ENCODE measurements at regions not wholly inside any gene's neighbourhood (a gene's known extent, or its start where the extent isn't known, plus 50 kb on each side); places are given as distances from the start of the nearest gene placed in this dataset.

GRCh38 chr6:145247692-145248419, 487.5 kb downstream of the EPM2A start:
- Mint-ChIP-seq H3K9me3 (no peaks in the 10 kb centered on the region), H3K4me3 (no peak overlapping the region), H3K27ac (no peak overlapping the region), H3K36me3 (ENCODE audit: low read depth) (no peaks in the 10 kb centered on the region), H3K27me3 (peaks cover 18% of the 10 kb centered on the region), H3K4me1 (ENCODE audit: low read depth) (no peaks in the 10 kb centered on the region)
- ChIA-PET POLR2A (no interaction called here), CTCF (no interaction called here)
- ATAC-seq (ENCODE audit: poor library complexity), result no peak
- intact Hi-C loops (cut with DNase I, micrococcal nuclease), result no loop called here
- H3K36me3 ChIP-seq (ENCODE audit: insufficient read depth, low read length), result no peaks in the 10 kb centered on the region
- no peak overlapping the region for H3K4me3 ChIP-seq (ENCODE audit: low read length)
- no peak overlapping the region for H3K27ac ChIP-seq (ENCODE audit: low read depth in 1 of 2, low read length in 2 of 2)
- TF ChIP-seq, protein P1, sequence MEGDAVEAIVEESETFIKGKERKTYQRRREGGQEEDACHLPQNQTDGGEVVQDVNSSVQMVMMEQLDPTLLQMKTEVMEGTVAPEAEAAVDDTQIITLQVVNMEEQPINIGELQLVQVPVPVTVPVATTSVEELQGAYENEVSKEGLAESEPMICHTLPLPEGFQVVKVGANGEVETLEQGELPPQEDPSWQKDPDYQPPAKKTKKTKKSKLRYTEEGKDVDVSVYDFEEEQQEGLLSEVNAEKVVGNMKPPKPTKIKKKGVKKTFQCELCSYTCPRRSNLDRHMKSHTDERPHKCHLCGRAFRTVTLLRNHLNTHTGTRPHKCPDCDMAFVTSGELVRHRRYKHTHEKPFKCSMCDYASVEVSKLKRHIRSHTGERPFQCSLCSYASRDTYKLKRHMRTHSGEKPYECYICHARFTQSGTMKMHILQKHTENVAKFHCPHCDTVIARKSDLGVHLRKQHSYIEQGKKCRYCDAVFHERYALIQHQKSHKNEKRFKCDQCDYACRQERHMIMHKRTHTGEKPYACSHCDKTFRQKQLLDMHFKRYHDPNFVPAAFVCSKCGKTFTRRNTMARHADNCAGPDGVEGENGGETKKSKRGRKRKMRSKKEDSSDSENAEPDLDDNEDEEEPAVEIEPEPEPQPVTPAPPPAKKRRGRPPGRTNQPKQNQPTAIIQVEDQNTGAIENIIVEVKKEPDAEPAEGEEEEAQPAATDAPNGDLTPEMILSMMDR (IDR thresholded peaks at IDR 0.05), result no peak
- DNase-seq, result no peak
- H3K27me3 ChIP-seq (ENCODE audit: control insufficient read depth in 1 of 2, insufficient read depth in 2 of 2, low read length in 2 of 2), result no peaks in the 10 kb centered on the region
- H3K9me3 ChIP-seq (ENCODE audit: control insufficient read depth in 1 of 2, insufficient read depth in 1 of 2, low read length in 2 of 2), result no peaks in the 10 kb centered on the region
- H3K4me1 ChIP-seq (ENCODE audit: insufficient read depth, low read length), result no peaks in the 10 kb centered on the region

- ATAC-seq (ENCODE audit: poor library complexity), result no peak
Measured at GRCh38 chr6:145250436-145250835, 484.9 kb downstream of the EPM2A start.

DNA sequence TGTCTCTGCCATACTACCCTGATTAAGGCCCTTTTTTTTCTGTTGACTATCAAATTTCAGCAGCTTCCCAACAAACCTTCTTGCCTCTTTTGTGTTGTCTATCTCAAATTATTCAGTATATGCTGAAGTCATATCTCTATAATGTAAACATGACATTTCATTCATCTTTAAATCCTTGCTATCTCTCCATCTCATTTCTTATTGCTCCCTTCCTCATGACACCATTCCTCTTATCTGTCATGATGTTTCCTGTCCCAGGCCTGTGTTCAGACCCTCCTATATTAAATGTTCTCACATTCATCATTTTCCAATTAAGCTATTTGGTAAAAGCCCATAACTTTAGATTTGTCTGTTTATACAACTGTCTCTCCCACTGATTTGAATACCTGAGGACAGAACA, 482.6 kb downstream of the EPM2A start:
- Mint-ChIP-seq H3K4me1 (ENCODE audit: low read depth) (no peaks in the 10 kb centered on the region), H3K9me3 (no peaks in the 10 kb centered on the region), H3K4me3 (no peak overlapping the region), H3K27me3 (peaks cover 5% of the 10 kb centered on the region), H3K36me3 (ENCODE audit: low read depth) (no peaks in the 10 kb centered on the region), H3K27ac (no peak overlapping the region)
- ATAC-seq (ENCODE audit: poor library complexity) (no peak), DNase-seq (no peak)
- POLR2A ChIA-PET, result no interaction called here
- H3K27ac ChIP-seq (ENCODE audit: low read depth in 1 of 2, low read length in 2 of 2), result no peak overlapping the region
- H3K27me3 ChIP-seq (ENCODE audit: control insufficient read depth in 1 of 2, insufficient read depth in 2 of 2, low read length in 2 of 2), result no peaks in the 10 kb centered on the region
- TF ChIP-seq, protein P1 (IDR thresholded peaks at IDR 0.05), result no peak
- H3K36me3 ChIP-seq (ENCODE audit: insufficient read depth, low read length), result no peaks in the 10 kb centered on the region
- CTCF ChIA-PET, result no interaction called here
- intact Hi-C loops (cut with DNase I, micrococcal nuclease), result no loop called here
- H3K4me3 ChIP-seq (ENCODE audit: low read length), result no peak overlapping the region
- no peaks in the 10 kb centered on the region for H3K4me1 ChIP-seq (ENCODE audit: insufficient read depth, low read length)
- no peaks in the 10 kb centered on the region for H3K9me3 ChIP-seq (ENCODE audit: control insufficient read depth in 1 of 2, insufficient read depth in 1 of 2, low read length in 2 of 2)

More at GRCh38 chr6:145250436-145250835, 484.9 kb downstream of the EPM2A start:
- no peak for DNase-seq
- Histone ChIP-seq H3K4me1 (ENCODE audit: insufficient read depth, low read length) (no peaks in the 10 kb centered on the region), H3K36me3 (ENCODE audit: insufficient read depth, low read length) (no peaks in the 10 kb centered on the region), H3K9me3 (ENCODE audit: control insufficient read depth in 1 of 2, insufficient read depth in 1 of 2, low read length in 2 of 2) (no peaks in the 10 kb centered on the region), H3K4me3 (ENCODE audit: low read length) (no peak overlapping the region), H3K27me3 (ENCODE audit: control insufficient read depth in 1 of 2, insufficient read depth in 2 of 2, low read length in 2 of 2) (no peaks in the 10 kb centered on the region), H3K27ac (ENCODE audit: low read depth in 1 of 2, low read length in 2 of 2) (no peak overlapping the region)
- peaks cover 5% of the 10 kb centered on the region for H3K27me3 Mint-ChIP-seq
- TF ChIP-seq, protein P1 (IDR thresholded peaks at IDR 0.05), result no peak
- H3K27ac Mint-ChIP-seq, result no peak overlapping the region
- intact Hi-C loops (cut with DNase I, micrococcal nuclease), result no loop called here
- POLR2A ChIA-PET, result no interaction called here
- CTCF ChIA-PET, result no interaction called here
- H3K4me3 Mint-ChIP-seq, result no peak overlapping the region
- H3K4me1 Mint-ChIP-seq (ENCODE audit: low read depth), result no peaks in the 10 kb centered on the region
- no peaks in the 10 kb centered on the region for H3K36me3 Mint-ChIP-seq (ENCODE audit: low read depth)
- H3K9me3 Mint-ChIP-seq, result no peaks in the 10 kb centered on the region

Data from CD4-positive, alpha-beta T cell (primary cell).